Ovary (tissue), 3 donors: ENCODE measurements at regions not wholly inside any gene's neighbourhood (a gene's known extent, or its start where the extent isn't known, plus 50 kb on each side); places are given as distances from the start of the nearest gene placed in this dataset.

Experiments used
- EP300 ChIP-seq: sonication (generic); formaldehyde crosslinking; IDR thresholded peaks from one replicate; pipeline ENCODE4 v1.6.1; 2017; ENCODE audit warnings: antibody characterized with exemption
- POLR2A ChIP-seq: fragments of 450-650 bp; IDR thresholded peaks from one replicate; pipeline ENCODE4 v1.6.1; 2017; ENCODE audit warnings: antibody characterized with exemption, mild to moderate bottlenecking, moderate library complexity
- TF ChIP-seq, protein P1 (sequence below), 3 donors: fragments of 450-650 bp in 2 of 3; fragments of 200-600 bp in 1 of 3; IDR thresholded peaks; one replicate each; pipeline versions ENCODE4 v1.5.1 to v1.8.0; 2016 to 2022; ENCODE audit warnings: antibody characterized with exemption in 3 of 3, mild to moderate bottlenecking in 1 of 3
- donor health status: DM: no; HTN: no; CAD: no.

DNA sequence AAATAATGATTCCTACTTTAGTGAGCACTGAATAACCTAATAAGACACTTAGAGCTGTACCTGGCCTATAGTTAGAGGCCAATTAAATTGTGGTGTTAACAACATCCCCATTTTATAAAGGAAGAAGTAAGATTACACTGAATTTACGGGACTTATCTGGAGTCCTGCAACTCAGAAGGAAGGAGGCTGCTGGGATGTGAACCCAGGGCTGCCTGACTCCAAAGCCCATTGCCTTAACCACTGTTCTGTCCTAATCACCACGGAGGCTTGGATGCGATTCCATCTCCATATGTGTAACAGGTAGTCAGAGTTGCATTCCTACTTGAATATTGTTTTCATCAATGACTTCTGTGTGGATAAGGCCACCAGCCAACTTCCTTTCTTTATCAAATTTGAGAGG is 168.9 kb downstream of the SOCS6 start:
- TF ChIP-seq, protein P1, sequence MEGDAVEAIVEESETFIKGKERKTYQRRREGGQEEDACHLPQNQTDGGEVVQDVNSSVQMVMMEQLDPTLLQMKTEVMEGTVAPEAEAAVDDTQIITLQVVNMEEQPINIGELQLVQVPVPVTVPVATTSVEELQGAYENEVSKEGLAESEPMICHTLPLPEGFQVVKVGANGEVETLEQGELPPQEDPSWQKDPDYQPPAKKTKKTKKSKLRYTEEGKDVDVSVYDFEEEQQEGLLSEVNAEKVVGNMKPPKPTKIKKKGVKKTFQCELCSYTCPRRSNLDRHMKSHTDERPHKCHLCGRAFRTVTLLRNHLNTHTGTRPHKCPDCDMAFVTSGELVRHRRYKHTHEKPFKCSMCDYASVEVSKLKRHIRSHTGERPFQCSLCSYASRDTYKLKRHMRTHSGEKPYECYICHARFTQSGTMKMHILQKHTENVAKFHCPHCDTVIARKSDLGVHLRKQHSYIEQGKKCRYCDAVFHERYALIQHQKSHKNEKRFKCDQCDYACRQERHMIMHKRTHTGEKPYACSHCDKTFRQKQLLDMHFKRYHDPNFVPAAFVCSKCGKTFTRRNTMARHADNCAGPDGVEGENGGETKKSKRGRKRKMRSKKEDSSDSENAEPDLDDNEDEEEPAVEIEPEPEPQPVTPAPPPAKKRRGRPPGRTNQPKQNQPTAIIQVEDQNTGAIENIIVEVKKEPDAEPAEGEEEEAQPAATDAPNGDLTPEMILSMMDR (IDR thresholded peaks at IDR 0.05): no peak
- TF ChIP-seq POLR2A (no peak), EP300 (no peak)
